ENCODE measurements at regions not wholly inside any gene's neighbourhood (a gene's known extent, or its start where the extent isn't known, plus 50 kb on each side); places are given as distances from the start of the nearest gene placed in this dataset.

DNA sequence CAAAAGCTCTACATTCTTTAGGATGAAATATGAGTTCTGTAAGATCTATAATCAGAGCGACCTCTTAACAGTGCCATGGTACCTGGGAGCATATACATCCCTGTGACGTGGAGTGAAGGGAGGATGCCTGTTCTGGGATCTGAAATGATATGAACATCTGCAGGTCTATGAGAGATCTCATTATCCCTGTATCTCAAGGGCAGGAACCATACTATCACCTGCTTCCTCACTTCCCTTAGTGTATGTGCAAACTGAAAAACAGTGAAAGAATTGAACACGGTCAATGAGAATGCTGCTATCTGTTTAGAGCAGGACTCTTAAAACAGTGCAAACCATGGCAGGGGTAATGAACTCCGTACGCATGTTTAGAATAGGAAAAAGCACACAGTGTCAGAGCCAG, 364.0 kb downstream of the LPIN1 start:
- 84 to 91% (median 88%) methylated on average over 5 of the region's 5 CpGs for WGBS, 4 donors
- Histone ChIP-seq H3K36me3 (replicated peaks in 1 of 2) (no peaks in the 10 kb centered on the region), H3K9me3 (replicated peaks in 1 of 3) (no peaks in the 10 kb centered on the region), H3K4me3 (no peak overlapping the region), H3K27me3 (no peaks in the 10 kb centered on the region), H3K4me1 (replicated peaks in 1 of 2) (no peaks in the 10 kb centered on the region), H3K27ac (no peak overlapping the region)
- intact Hi-C loops (cut with DNase I): no loop called here
- DNase-seq: no peak
- TF ChIP-seq POLR2A (IDR thresholded peaks at IDR 0.05) (no peak), CTCF (IDR thresholded peaks at IDR 0.05) (no peak)

GRCh38 chr2:12113412-12113811, 367.0 kb downstream of the LPIN1 start:
- Histone ChIP-seq H3K4me3 (no peak overlapping the region), H3K36me3 (replicated peaks in 1 of 2) (no peaks in the 10 kb centered on the region), H3K27me3 (no peaks in the 10 kb centered on the region), H3K27ac (no peak overlapping the region), H3K9me3 (replicated peaks in 1 of 3) (no peaks in the 10 kb centered on the region), H3K4me1 (replicated peaks in 1 of 2) (no peaks in the 10 kb centered on the region)
- 73 to 100% (median 91%) methylated on average over 1 of the region's 1 CpG for WGBS, 4 donors
- TF ChIP-seq POLR2A (IDR thresholded peaks at IDR 0.05) (no peak), CTCF (IDR thresholded peaks at IDR 0.05) (no peak)
- no peak for DNase-seq
- intact Hi-C loops (cut with DNase I): no loop called here

GRCh38 chr2:12114816-12115215, 368.4 kb downstream of the LPIN1 start:
- WGBS, 4 donors: 0 to 56% (median 23%) methylated on average over 1 of the region's 1 CpG
- no peak for DNase-seq

GRCh38 chr2:12116228-12116750, 369.9 kb downstream of the LPIN1 start:
- Histone ChIP-seq H3K9me3 (replicated peaks in 1 of 3) (no peaks in the 10 kb centered on the region), H3K27me3 (no peaks in the 10 kb centered on the region), H3K4me1 (replicated peaks in 1 of 2) (no peaks in the 10 kb centered on the region), H3K36me3 (replicated peaks in 1 of 2) (no peaks in the 10 kb centered on the region), H3K27ac (no peak overlapping the region), H3K4me3 (no peak overlapping the region)
- no peak for TF ChIP-seq POLR2A (IDR thresholded peaks at IDR 0.05)
- TF ChIP-seq CTCF (IDR thresholded peaks at IDR 0.05): no peak
- 88 to 90% (median 89%) methylated on average over 7 of the region's 7 CpGs for WGBS, 4 donors
- no peak for DNase-seq
- intact Hi-C loops (cut with DNase I): no loop called here

More at GRCh38 chr2:12114816-12115215, 368.4 kb downstream of the LPIN1 start:
- Histone ChIP-seq H3K4me1 (replicated peaks in 1 of 2) (no peaks in the 10 kb centered on the region), H3K36me3 (replicated peaks in 1 of 2) (no peaks in the 10 kb centered on the region), H3K27ac (no peak overlapping the region), H3K9me3 (replicated peaks in 1 of 3) (no peaks in the 10 kb centered on the region), H3K4me3 (no peak overlapping the region), H3K27me3 (no peaks in the 10 kb centered on the region)
- intact Hi-C loops (cut with DNase I): no loop called here
- no peak for TF ChIP-seq POLR2A (IDR thresholded peaks at IDR 0.05)
- TF ChIP-seq CTCF (IDR thresholded peaks at IDR 0.05): no peak
